SHP77 treated with DMSO at 0.1 percent for 48 hours (cell line): ENCODE measurements at regions not wholly inside any gene's neighbourhood (a gene's known extent, or its start where the extent isn't known, plus 50 kb on each side); places are given as distances from the start of the nearest gene placed in this dataset.
A peak's percentile ranks its signal among the peaks of the same experiment; 100 is the strongest.

ENCODE experiments used
- DNase-seq: peaks from one replicate; lab custom pipeline; 2025; lab: John Stamatoyannopoulos, UW

GRCh38 chr3:139870000-139870675 lies 64.8 kb upstream of the CLSTN2 start:
- no peak for DNase-seq

- DNase-seq: no peak
Measured at GRCh38 chr3:139868773-139869172, 66.2 kb upstream of the CLSTN2 start.

- DNase-seq: no peak
Measured at GRCh38 chr3:139848660-139849059, 86.3 kb upstream of the CLSTN2 start.

- no peak for DNase-seq
Measured at GRCh38 chr3:139846729-139847128, 88.3 kb upstream of the CLSTN2 start.

GRCh38 chr3:139839659-139840058 lies 95.3 kb upstream of the CLSTN2 start:
- no peak for DNase-seq

GRCh38 chr3:139839014-139839413 lies 96.0 kb upstream of the CLSTN2 start:
- DNase-seq: no peak

GRCh38 chr3:139838269-139838957 lies 96.6 kb upstream of the CLSTN2 start:
- no peak for DNase-seq

GRCh38 chr3:139836698-139837464 lies 98.1 kb upstream of the CLSTN2 start:
- DNase-seq: no peak

- no peak for DNase-seq
Measured at GRCh38 chr3:139835830-139836683, 98.9 kb upstream of the CLSTN2 start.

- DNase-seq: no peak
Measured at GRCh38 chr3:139832998-139833397, 102.0 kb upstream of the CLSTN2 start.

- peak; percentile 26 for DNase-seq
Measured at GRCh38 chr3:139830817-139831216, 104.2 kb upstream of the CLSTN2 start.

GRCh38 chr3:139827833-139828232 lies 107.2 kb upstream of the CLSTN2 start:
- no peak for DNase-seq

- no peak for DNase-seq
Measured at GRCh38 chr3:139824864-139825263, 110.1 kb upstream of the CLSTN2 start.

- no peak for DNase-seq
Measured at GRCh38 chr3:139814646-139815045, 120.3 kb upstream of the CLSTN2 start.

GRCh38 chr3:139811331-139811730 lies 123.7 kb upstream of the CLSTN2 start:
- DNase-seq: no peak

GRCh38 chr3:139808201-139808600 lies 126.8 kb upstream of the CLSTN2 start:
- DNase-seq: no peak

GRCh38 chr3:139803294-139803693 lies 125.5 kb upstream of the NMNAT3 start:
- no peak for DNase-seq

GRCh38 chr3:139797724-139798343 lies 120.1 kb upstream of the NMNAT3 start:
- DNase-seq: no peak

- no peak for DNase-seq
Measured at GRCh38 chr3:139794469-139795265, 116.9 kb upstream of the NMNAT3 start.

GRCh38 chr3:139793408-139793807 lies 115.6 kb upstream of the NMNAT3 start:
- DNase-seq: no peak

GRCh38 chr3:139780593-139780992 lies 102.8 kb upstream of the NMNAT3 start:
- no peak for DNase-seq
